ENCODE measurements at regions not wholly inside any gene's neighbourhood (a gene's known extent, or its start where the extent isn't known, plus 50 kb on each side); places are given as distances from the start of the nearest gene placed in this dataset.

DNA sequence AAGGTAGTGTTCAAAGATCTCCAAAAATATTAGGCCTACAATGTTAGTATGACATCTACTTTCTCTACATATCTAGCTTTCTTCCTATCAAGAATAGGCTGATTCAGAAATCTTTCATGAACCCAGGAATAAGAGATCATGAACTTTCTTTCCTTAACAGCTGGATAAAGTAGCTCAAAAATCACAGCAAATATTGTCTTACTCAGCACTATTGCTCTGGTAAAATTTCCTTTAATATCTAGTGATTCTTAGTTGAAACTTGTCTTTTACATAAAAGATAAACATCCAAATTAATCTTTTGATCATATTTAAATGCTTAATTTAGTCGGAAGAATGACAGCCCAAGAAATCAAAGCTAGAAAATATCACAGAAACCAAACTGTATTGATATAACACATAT is 131.9 kb downstream of the NOL4 start:
- TF ChIP-seq, protein P1, sequence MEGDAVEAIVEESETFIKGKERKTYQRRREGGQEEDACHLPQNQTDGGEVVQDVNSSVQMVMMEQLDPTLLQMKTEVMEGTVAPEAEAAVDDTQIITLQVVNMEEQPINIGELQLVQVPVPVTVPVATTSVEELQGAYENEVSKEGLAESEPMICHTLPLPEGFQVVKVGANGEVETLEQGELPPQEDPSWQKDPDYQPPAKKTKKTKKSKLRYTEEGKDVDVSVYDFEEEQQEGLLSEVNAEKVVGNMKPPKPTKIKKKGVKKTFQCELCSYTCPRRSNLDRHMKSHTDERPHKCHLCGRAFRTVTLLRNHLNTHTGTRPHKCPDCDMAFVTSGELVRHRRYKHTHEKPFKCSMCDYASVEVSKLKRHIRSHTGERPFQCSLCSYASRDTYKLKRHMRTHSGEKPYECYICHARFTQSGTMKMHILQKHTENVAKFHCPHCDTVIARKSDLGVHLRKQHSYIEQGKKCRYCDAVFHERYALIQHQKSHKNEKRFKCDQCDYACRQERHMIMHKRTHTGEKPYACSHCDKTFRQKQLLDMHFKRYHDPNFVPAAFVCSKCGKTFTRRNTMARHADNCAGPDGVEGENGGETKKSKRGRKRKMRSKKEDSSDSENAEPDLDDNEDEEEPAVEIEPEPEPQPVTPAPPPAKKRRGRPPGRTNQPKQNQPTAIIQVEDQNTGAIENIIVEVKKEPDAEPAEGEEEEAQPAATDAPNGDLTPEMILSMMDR (IDR thresholded peaks at IDR 0.05; ENCODE audit: extremely low read depth in 1 of 2, insufficient read depth in 1 of 2, low read depth in 1 of 2, low read length in 2 of 2) = no peak
- TF ChIP-seq POLR2A (IDR thresholded peaks at IDR 0.05; ENCODE audit: low read depth, low read length) (no peak), FOS (IDR thresholded peaks at IDR 0.05; ENCODE audit: borderline replicate concordance, insufficient read depth, low read length) (no peak), MAX (IDR thresholded peaks at IDR 0.05; ENCODE audit: insufficient read depth, insufficient read length) (no peak)

Measured in endothelial cell of umbilical vein (primary cell).